Left renal pelvis (tissue), 4 donors: ENCODE measurements at regions not wholly inside any gene's neighbourhood (a gene's known extent, or its start where the extent isn't known, plus 50 kb on each side); places are given as distances from the start of the nearest gene placed in this dataset.
"Not testable (repeated sequence)": the region's sequence is repeated elsewhere in the genome, so short reads cannot be mapped to it uniquely, and the experiment has no call there.

Experiments used
- DNase-seq, 4 donors: peaks; one replicate each; pipeline ENCODE4 v3.0.0-alpha.2; 2013; ENCODE audit warnings: low read depth in 4 of 4, low spot score in 3 of 4

- not testable (repeated sequence) for DNase-seq
Observed at GRCh38 chr4:131496211-131496610, 1652.9 kb upstream of the PCDH10 start.

DNA sequence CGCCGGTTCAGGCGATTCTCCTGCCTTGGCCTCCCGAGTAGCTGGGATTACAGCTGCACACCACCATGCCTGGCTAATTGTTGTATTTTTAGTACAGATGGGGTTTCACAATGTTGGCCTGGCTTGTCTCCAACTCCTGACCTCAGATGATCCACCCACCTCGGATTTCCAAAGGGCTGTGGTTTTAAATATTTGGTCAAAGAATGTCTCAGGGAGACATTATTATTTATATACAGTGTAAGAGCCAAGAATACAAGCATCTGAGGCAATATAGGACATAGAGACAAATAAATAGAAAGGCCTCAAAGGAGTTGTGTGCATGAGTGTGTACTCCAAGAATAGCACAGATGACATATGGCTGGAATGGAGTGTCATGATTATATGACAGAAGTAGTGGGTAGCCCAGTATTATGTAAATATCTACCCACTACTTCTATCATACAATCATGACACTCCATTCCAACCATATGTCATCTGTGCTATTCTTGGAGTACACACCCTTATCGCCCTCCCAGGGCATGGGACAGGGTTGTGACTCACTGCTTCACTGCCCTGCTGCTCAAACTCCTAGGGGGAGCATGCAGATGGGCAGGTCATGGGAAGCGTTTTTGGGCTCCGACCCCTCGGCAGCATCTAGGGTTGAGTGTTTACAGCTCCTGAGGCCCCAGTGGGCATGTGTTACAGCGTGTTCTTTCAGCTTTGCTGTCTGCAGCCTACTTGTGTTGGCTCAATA, 1649.8 kb upstream of the PCDH10 start:
- no peak for DNase-seq

- DNase-seq = no peak
Observed at GRCh38 chr4:131509521-131509920, 1639.6 kb upstream of the PCDH10 start.

GRCh38 chr4:131526686-131527085, 1622.4 kb upstream of the PCDH10 start:
- DNase-seq = no peak

DNA sequence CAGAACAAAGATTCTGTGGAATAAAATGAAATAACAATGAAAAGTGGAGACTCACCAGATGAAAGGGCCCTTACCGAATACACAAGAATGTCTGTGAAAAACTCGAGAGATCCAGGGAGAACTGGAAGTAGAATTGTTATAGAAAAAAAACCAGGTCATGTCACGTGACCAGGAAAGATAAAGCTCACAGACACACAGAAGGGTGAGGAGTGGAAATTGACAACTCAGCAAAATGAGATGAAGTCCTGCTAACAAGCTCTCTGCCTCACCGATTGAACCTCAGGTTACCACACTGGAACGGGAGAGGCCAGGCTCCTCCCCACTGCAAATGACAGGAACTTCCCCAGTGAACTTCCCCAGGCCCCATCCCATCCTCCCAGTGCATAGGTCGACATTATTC, 1618.0 kb upstream of the PCDH10 start:
- no peak for DNase-seq

DNA sequence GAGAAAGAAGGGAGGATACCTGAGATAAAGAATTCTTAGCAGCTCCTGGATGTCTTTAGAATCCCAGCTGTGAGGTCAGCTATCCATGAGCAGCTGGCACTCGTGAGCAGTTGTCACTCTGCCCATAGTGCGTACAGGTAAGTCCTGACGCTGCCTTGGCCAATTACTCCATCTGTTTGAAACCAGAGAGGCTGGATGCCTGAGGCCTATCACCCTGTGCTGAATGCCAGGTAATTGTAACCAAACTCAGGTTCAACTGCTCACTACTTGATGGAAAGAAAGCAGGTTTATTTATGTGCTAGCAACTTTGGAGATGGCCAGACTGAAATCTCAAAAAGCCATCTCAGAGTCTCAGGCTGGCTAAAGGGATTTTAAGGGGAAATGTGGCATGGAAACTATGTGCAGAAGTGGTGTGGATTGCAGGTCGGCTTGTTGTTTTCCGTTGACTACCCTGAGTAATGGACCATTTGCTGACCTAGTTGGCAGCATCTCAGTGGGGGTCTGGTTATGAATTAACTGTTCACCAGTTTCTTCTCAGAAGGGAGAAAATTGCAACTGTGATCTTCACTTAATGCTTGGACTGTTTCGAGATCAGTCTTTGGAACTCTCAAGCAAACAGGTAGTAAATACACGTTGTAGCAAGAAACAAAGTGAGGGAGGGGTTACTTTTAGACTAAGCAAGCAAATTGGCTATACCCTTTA, 1614.0 kb upstream of the PCDH10 start:
- no peak for DNase-seq

DNA sequence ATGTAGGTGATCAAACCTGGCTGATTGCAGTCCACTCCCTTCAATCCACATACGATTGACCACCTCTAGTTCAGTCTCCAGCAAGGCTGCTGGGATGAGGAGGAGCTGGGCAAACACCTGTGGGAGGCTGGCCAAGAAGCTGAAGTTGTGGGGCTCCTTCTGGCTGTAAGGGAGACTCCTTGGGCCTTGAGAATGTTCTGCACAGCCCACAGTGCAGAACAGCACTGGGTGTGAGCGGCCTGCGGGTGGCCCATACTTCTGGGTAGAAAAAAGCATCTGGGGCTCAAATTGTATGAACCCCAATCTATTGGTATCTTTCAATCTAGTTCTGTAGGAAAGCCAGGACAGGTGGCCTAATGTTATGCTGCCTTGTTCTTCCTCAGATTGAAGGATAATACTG, 1608.8 kb upstream of the PCDH10 start:
- DNase-seq = no peak

DNA sequence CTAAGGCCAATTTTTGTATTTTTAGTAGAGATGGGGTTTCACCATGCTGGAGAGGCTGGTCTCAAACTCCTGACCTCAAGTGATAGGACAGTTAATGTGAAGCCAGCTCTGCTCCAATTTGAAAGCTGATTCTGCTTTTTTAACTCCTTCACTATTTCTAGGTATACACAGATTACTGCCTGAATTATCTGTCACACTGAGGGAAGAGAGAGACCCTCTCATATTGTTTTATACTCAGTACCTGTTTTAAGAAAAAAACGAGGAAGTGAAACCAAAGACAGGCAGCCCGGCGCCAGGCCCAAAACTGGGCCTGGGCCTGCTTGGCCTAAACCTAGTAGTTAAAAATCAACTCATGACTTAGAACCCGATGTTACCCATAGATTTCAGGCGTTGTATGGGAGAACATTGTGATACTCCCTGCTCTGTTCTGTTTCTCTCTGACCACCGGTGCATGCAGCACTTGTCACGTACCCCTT, 1601.5 kb upstream of the PCDH10 start:
- no peak for DNase-seq

DNA sequence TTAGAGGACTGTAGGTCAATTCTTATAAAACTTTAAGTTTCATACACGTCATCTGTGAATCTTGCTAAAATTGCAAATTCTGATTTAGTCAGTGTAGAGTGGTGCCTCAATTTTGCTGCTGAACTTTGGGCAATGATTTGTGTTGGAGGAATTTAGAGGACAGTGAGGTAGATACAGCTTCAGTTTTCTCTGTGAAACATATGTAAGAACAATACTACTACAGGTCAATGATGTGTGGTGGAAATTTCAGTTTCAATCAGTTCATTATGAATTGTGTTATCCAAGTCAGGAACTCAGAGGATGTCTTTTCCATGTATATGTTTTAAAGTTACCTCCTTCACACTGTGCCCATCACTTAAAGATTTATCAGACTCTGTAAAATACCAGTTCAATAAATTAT, 1597.8 kb upstream of the PCDH10 start:
- no peak for DNase-seq

- no peak for DNase-seq
Observed at GRCh38 chr4:131566026-131566425, 1583.1 kb upstream of the PCDH10 start.

- DNase-seq = no peak
Observed at GRCh38 chr4:131584587-131584986, 1564.5 kb upstream of the PCDH10 start.

DNA sequence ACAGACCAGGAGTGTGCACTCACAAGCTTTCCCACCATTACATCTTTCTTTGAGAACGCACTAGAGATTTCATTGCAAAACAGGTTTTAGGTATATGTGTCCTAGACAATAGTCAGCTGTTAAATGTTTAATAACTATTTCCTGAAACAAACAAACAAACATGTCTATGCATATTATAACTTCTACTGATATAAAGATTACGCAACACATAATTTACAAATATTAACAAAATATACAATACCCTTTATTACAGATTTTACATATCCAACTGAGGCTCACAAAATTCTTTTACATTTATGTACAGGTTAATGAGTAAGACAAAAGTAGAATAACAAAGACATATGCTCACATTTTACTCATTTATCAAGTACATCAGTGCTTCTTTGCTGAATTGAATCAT, 1554.0 kb upstream of the PCDH10 start:
- DNase-seq = no peak

- no peak for DNase-seq
Observed at GRCh38 chr4:131603705-131604104, 1545.4 kb upstream of the PCDH10 start.

GRCh38 chr4:131609039-131609438, 1540.1 kb upstream of the PCDH10 start:
- no peak for DNase-seq

GRCh38 chr4:131610517-131610916, 1538.6 kb upstream of the PCDH10 start:
- DNase-seq = not testable (repeated sequence)

GRCh38 chr4:131613086-131613823, 1535.8 kb upstream of the PCDH10 start:
- DNase-seq = no peak

DNA sequence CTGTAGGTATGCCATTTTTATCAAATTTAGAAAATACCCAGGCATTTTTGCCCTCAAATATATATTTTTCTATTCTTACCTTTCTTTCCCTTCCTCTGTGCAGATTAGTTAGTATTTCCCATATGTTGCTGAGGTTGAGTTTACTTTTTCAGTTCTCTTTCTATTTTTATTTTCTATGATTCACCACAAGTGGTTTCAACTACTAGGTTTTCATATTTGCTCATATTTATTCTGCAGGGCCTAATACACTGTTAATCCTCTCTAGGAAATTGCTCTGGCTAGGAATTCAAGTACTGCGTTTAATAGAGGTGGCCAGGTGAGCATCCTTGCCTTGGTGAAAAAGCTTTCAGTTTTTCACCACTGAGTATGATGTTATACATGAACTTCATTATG, 1535.3 kb upstream of the PCDH10 start:
- no peak for DNase-seq

- DNase-seq = no peak
Observed at GRCh38 chr4:131632877-131633276, 1516.2 kb upstream of the PCDH10 start.

GRCh38 chr4:131635191-131635590, 1513.9 kb upstream of the PCDH10 start:
- no peak for DNase-seq

GRCh38 chr4:131638781-131639180, 1510.3 kb upstream of the PCDH10 start:
- DNase-seq = no peak

DNA sequence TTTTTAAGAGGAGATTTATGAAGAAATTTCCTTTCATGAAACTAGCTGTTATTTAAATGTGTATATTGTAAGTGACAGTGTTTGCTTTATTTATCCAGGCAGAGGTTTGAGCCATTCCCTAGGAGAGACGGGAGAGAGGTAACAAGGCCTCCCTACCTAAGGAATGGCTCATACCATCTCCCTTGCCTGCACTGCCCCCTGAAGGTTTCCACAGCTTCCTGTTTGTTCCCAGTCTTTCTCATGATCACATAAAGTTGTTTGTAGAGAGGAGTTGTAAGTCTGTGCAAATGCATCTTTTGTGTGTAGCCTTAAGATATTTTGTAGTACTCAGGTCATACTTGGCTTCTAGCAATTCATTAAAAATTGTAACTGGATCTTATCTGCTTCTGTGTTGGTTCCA, 1504.5 kb upstream of the PCDH10 start:
- no peak for DNase-seq

DNA sequence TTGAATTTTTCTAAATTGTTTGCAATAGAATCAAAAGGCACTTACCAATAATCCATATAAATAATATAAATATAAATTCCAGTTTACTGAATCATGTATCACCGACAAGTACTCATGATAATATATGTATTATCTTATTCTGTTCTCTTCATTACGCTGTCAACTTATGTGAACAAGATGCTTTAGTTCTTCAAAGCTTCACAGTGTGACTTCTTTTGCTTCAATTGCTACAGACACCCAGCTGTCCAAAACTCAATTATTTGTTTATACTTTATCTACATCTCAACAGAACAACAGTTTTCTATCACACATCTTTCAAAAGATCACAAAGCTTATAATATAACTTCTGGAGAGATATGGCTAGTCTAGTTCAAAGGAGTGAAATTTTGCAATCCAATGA, 1499.9 kb upstream of the PCDH10 start:
- no peak for DNase-seq
